22Rv1 (cell line): ENCODE measurements at regions not wholly inside any gene's neighbourhood (a gene's known extent, or its start where the extent isn't known, plus 50 kb on each side); places are given as distances from the start of the nearest gene placed in this dataset.

ENCODE experiments used
- H3K27ac ChIP-seq: fragments of 450-650 bp; 2 replicates; pipeline ENCODE4 v1.5.1; 2017
- CTCF ChIP-seq: fragments of 450-650 bp; IDR thresholded peaks from 2 replicates; pipeline ENCODE4 v1.5.1; 2017; ENCODE audit warnings: mild to moderate bottlenecking
- ZFX ChIP-seq: fragments of 450-650 bp; IDR thresholded peaks from 2 replicates; pipeline ENCODE4 v1.6.1; 2017; ENCODE audit warnings: antibody characterized with exemption, borderline replicate concordance

GRCh38 chr9:73073337-73074175, 78.1 kb upstream of the ANXA1 start:
- H3K27ac ChIP-seq = no peak overlapping the region
- no peak for TF ChIP-seq ZFX

- TF ChIP-seq ZFX (no peak), CTCF (peak; percentile 38; the same call in 1 of the 2 replicates)
- H3K27ac ChIP-seq = no peak overlapping the region
Observed at GRCh38 chr9:73067074-73067473, 84.6 kb upstream of the ANXA1 start.

GRCh38 chr9:73065439-73065838, 86.2 kb upstream of the ANXA1 start:
- TF ChIP-seq ZFX (no peak), CTCF (no peak)
- H3K27ac ChIP-seq = no peak overlapping the region

GRCh38 chr9:73064315-73064714, 87.3 kb upstream of the ANXA1 start:
- no peak overlapping the region for H3K27ac ChIP-seq
- TF ChIP-seq CTCF (no peak), ZFX (no peak)

GRCh38 chr9:73061146-73061545, 90.5 kb upstream of the ANXA1 start:
- TF ChIP-seq ZFX (no peak), CTCF (no peak)
- H3K27ac ChIP-seq = no peak overlapping the region

- no peak for TF ChIP-seq ZFX
- no peak for TF ChIP-seq CTCF
- no peak overlapping the region for H3K27ac ChIP-seq
Observed at GRCh38 chr9:73059247-73059646, 92.4 kb upstream of the ANXA1 start.

- no peak overlapping the region for H3K27ac ChIP-seq
- TF ChIP-seq CTCF = no peak
- no peak for TF ChIP-seq ZFX
Observed at GRCh38 chr9:73056245-73056644, 95.4 kb upstream of the ANXA1 start.

GRCh38 chr9:73054091-73054490, 97.6 kb upstream of the ANXA1 start:
- H3K27ac ChIP-seq = no peak overlapping the region

More at GRCh38 chr9:73054091-73054490, 97.6 kb upstream of the ANXA1 start:
- TF ChIP-seq ZFX (no peak), CTCF (no peak)
